GM23338 (cell line): ENCODE measurements at regions not wholly inside any gene's neighbourhood (a gene's known extent, or its start where the extent isn't known, plus 50 kb on each side); places are given as distances from the start of the nearest gene placed in this dataset.

Source experiments
- ATAC-seq: fragments of 200-7000 bp; cut with Tn5 transposase; 3 replicates; pipeline ENCODE4 v1.9.1; 2020
- DNase-seq: peaks from one replicate; pipeline ENCODE4 v3.0.0-alpha.2; 2015; ENCODE audit warnings: low spot score
- H2AFZ ChIP-seq: fragments of 200-600 bp; sonication (generic); 2 replicates; pipeline ENCODE4 v1.8.0; 2016; ENCODE audit warnings: antibody characterized with exemption, mild to moderate bottlenecking, moderate library complexity
- H3F3A ChIP-seq: fragments of 200-600 bp; sonication (generic); replicated peaks from 2 replicates; pipeline ENCODE4 v1.8.0; 2017; ENCODE audit warnings: antibody characterized with exemption, mixed run types, low read depth
- H3K27ac ChIP-seq: fragments of 200-600 bp; sonication (generic); 2 replicates; pipeline ENCODE4 v1.6.1; 2016; ENCODE audit warnings: low read depth
- H3K27me3 ChIP-seq: fragments of 200-600 bp; sonication (generic); 2 replicates; pipeline ENCODE4 v1.8.0; 2016; ENCODE audit warnings: mild to moderate bottlenecking, mixed run types, moderate library complexity; ENCODE audit not compliant: insufficient read depth
- H3K36me3 ChIP-seq: fragments of 200-600 bp; sonication (generic); 2 replicates; pipeline ENCODE4 v1.8.0; 2016; ENCODE audit warnings: mild to moderate bottlenecking; ENCODE audit not compliant: insufficient read depth
- H3K4me1 ChIP-seq: fragments of 200-600 bp; sonication (generic); 2 replicates; pipeline ENCODE4 v1.8.0; 2016; ENCODE audit warnings: mild to moderate bottlenecking, moderate library complexity; ENCODE audit not compliant: insufficient read depth
- H3K4me2 ChIP-seq: fragments of 200-600 bp; sonication (generic); 2 replicates; pipeline ENCODE4 v1.7.1; 2017; ENCODE audit warnings: mixed run types
- H3K4me3 ChIP-seq: fragments of 200-600 bp; sonication (generic); 2 replicates; pipeline ENCODE4 v1.6.1; 2016; ENCODE audit warnings: mixed run types
- H3K79me2 ChIP-seq: fragments of 200-600 bp; sonication (generic); replicated peaks from 2 replicates; pipeline ENCODE4 v1.8.0; 2017; ENCODE audit warnings: mild to moderate bottlenecking; ENCODE audit not compliant: insufficient read depth
- H3K9me2 ChIP-seq: fragments of 200-600 bp; sonication (generic); 2 replicates; pipeline ENCODE4 v1.8.0; 2017; ENCODE audit not compliant: insufficient read depth
- H4K20me1 ChIP-seq: fragments of 200-600 bp; sonication (generic); replicated peaks from 2 replicates; pipeline ENCODE4 v1.8.0; 2017; ENCODE audit warnings: mild to moderate bottlenecking; ENCODE audit not compliant: insufficient read depth
- H3K27ac Mint-ChIP-seq: 2 replicates; pipeline ENCODE4 v1.8.0; 2020; ENCODE audit warnings: inconsistent platforms, mild to moderate bottlenecking, moderate library complexity, mixed read lengths
- H3K27me3 Mint-ChIP-seq: 3 replicates; pipeline ENCODE4 v1.8.0; 2022; ENCODE audit warnings: low read depth, mild to moderate bottlenecking, moderate library complexity, mixed read lengths, inconsistent platforms; ENCODE audit not compliant: insufficient read depth, poor library complexity
- H3K36me3 Mint-ChIP-seq: 3 replicates; pipeline ENCODE4 v1.8.0; 2021; ENCODE audit warnings: low read depth, mild to moderate bottlenecking, inconsistent platforms, moderate library complexity, mixed read lengths
- H3K4me1 Mint-ChIP-seq: 3 replicates; pipeline ENCODE4 v1.8.0; 2020; ENCODE audit warnings: mild to moderate bottlenecking, inconsistent platforms, mixed read lengths
- H3K4me3 Mint-ChIP-seq: 3 replicates; pipeline ENCODE4 v1.8.0; 2021; ENCODE audit warnings: moderate library complexity, mild to moderate bottlenecking, inconsistent platforms, mixed read lengths
- H3K9me3 Mint-ChIP-seq: 3 replicates; pipeline ENCODE4 v1.8.0; 2020; ENCODE audit warnings: moderate library complexity, mild to moderate bottlenecking, inconsistent platforms, mixed read lengths
- CREB1 ChIP-seq: fragments of 250-450 bp; sonication (Bioruptor Pico); IDR thresholded peaks from 2 replicates; pipeline ENCODE4 v1.5.0; 2020; ENCODE audit warnings: low read depth, mild to moderate bottlenecking, moderate library complexity
- EZH2 ChIP-seq: fragments of 200-600 bp; sonication (generic); IDR thresholded peaks from one replicate; pipeline ENCODE4 v1.8.0; 2017; ENCODE audit warnings: antibody characterized with exemption, mild to moderate bottlenecking, low read depth; ENCODE audit not compliant: unreplicated experiment
- EZH2phosphoT487 ChIP-seq: fragments of 200-600 bp; sonication (generic); IDR thresholded peaks from one replicate; pipeline ENCODE4 v1.8.1; 2018; ENCODE audit warnings: antibody characterized with exemption; ENCODE audit not compliant: unreplicated experiment
- JUNB ChIP-seq: IDR thresholded peaks from one replicate; pipeline ENCODE4 v1.6.1; 2016; ENCODE audit warnings: antibody characterized with exemption; ENCODE audit not compliant: unreplicated experiment
- NANOG ChIP-seq: IDR thresholded peaks from 2 replicates; pipeline ENCODE4 v1.6.1; 2016; ENCODE audit warnings: antibody characterized with exemption, borderline replicate concordance
- POLR2AphosphoS5 ChIP-seq: IDR thresholded peaks from 2 replicates; pipeline ENCODE4 v1.6.1; 2016; ENCODE audit warnings: antibody characterized with exemption, low read depth
- REST ChIP-seq: IDR thresholded peaks from one replicate; pipeline ENCODE4 v1.6.1; 2018; ENCODE audit warnings: antibody characterized with exemption; ENCODE audit not compliant: unreplicated experiment
- ZNF114 ChIP-seq: fragments of 250-450 bp; sonication (Bioruptor Pico); IDR thresholded peaks from 2 replicates; pipeline ENCODE4 v1.5.0; 2020; ENCODE audit warnings: mild to moderate bottlenecking, moderate library complexity
- ZNF331 ChIP-seq: fragments of 250-450 bp; sonication (Bioruptor Pico); IDR thresholded peaks from 2 replicates; pipeline ENCODE4 v1.5.0; 2020; ENCODE audit warnings: low read depth, mild to moderate bottlenecking, moderate library complexity
- TF ChIP-seq, protein P1 (sequence below): fragments of 250-450 bp; sonication (Bioruptor Pico); IDR thresholded peaks from 2 replicates; pipeline ENCODE4 v1.5.0; 2020; ENCODE audit warnings: mild to moderate bottlenecking, moderate library complexity
- TF ChIP-seq, protein P2 (sequence below): IDR thresholded peaks from 2 replicates; pipeline ENCODE4 v1.6.1; 2016; ENCODE audit warnings: antibody characterized with exemption

- TF ChIP-seq, protein P1, sequence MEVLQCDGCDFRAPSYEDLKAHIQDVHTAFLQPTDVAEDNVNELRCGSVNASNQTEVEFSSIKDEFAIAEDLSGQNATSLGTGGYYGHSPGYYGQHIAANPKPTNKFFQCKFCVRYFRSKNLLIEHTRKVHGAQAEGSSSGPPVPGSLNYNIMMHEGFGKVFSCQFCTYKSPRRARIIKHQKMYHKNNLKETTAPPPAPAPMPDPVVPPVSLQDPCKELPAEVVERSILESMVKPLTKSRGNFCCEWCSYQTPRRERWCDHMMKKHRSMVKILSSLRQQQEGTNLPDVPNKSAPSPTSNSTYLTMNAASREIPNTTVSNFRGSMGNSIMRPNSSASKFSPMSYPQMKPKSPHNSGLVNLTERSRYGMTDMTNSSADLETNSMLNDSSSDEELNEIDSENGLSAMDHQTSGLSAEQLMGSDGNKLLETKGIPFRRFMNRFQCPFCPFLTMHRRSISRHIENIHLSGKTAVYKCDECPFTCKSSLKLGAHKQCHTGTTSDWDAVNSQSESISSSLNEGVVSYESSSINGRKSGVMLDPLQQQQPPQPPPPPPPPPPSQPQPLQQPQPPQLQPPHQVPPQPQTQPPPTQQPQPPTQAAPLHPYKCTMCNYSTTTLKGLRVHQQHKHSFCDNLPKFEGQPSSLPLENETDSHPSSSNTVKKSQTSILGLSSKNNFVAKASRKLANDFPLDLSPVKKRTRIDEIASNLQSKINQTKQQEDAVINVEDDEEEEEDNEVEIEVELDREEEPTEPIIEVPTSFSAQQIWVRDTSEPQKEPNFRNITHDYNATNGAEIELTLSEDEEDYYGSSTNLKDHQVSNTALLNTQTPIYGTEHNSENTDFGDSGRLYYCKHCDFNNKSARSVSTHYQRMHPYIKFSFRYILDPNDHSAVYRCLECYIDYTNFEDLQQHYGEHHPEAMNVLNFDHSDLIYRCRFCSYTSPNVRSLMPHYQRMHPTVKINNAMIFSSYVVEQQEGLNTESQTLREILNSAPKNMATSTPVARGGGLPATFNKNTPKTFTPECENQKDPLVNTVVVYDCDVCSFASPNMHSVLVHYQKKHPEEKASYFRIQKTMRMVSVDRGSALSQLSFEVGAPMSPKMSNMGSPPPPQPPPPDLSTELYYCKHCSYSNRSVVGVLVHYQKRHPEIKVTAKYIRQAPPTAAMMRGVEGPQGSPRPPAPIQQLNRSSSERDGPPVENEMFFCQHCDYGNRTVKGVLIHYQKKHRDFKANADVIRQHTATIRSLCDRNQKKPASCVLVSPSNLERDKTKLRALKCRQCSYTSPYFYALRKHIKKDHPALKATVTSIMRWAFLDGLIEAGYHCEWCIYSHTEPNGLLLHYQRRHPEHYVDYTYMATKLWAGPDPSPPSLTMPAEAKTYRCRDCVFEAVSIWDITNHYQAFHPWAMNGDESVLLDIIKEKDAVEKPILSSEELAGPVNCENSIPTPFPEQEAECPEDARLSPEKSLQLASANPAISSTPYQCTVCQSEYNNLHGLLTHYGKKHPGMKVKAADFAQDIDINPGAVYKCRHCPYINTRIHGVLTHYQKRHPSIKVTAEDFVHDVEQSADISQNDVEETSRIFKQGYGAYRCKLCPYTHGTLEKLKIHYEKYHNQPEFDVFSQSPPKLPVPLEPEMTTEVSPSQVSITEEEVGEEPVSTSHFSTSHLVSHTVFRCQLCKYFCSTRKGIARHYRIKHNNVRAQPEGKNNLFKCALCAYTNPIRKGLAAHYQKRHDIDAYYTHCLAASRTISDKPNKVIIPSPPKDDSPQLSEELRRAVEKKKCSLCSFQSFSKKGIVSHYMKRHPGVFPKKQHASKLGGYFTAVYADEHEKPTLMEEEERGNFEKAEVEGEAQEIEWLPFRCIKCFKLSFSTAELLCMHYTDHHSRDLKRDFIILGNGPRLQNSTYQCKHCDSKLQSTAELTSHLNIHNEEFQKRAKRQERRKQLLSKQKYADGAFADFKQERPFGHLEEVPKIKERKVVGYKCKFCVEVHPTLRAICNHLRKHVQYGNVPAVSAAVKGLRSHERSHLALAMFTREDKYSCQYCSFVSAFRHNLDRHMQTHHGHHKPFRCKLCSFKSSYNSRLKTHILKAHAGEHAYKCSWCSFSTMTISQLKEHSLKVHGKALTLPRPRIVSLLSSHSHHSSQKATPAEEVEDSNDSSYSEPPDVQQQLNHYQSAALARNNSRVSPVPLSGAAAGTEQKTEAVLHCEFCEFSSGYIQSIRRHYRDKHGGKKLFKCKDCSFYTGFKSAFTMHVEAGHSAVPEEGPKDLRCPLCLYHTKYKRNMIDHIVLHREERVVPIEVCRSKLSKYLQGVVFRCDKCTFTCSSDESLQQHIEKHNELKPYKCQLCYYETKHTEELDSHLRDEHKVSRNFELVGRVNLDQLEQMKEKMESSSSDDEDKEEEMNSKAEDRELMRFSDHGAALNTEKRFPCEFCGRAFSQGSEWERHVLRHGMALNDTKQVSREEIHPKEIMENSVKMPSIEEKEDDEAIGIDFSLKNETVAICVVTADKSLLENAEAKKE, result no peak
- TF ChIP-seq EZH2phosphoT487 (no peak), NANOG (no peak), EZH2 (no peak)
Measured at GRCh38 chr14:80445605-80446004, 234.3 kb upstream of the DIO2 start (continued).

DNA sequence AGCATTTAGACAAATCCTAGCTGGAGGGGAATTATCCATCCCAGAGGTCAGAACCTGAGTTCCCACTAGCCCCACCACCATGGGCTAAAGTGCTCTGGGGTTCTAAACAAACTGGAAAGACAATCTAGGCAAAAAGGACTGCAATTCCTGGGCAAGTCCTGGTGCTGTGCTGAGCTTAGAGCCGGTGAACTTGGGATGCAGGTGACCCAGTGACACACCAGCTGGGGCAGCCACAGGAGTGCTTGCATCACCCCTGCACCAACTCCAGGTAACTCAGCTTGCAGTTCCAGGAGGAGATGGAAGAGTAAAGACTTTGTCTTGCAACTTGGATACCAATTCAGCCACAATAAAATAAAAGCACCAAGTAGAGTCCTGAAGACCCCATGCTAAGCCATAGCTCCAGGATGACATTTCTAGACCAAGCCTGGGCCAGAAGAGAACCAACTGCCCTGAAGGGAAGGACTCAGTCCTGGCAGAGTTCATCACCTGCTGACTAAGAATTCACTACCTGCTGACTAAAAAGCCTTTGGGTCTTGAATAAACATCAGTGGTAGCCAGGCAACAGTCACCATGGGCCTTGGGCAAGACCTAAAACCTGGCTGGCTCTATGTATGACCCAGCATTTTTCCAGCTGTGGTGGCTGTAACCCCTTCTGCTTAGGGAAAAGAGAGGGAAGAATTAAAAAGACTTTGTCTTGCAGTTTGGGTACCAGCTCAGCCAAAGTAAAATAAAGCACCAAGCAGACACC lies 223.4 kb upstream of the DIO2 start:
- Mint-ChIP-seq H3K27me3 (peaks cover 2% of the 10 kb centered on the region), H3K36me3 (no peaks in the 10 kb centered on the region), H3K4me1 (peaks cover 6% of the 10 kb centered on the region; the same call in 2 of the 3 replicates), H3K4me3 (no peak overlapping the region), H3K27ac (peak overlapping the region; percentile 53; the same call in 1 of the 2 replicates), H3K9me3 (no peaks in the 10 kb centered on the region; the same call in 2 of the 3 replicates)
- no peaks in the 10 kb centered on the region; the same call in 1 of the 2 replicates for H3K9me2 ChIP-seq
- no peak overlapping the region for H3K27ac ChIP-seq
- H3K4me3 ChIP-seq, result no peak overlapping the region
- ATAC-seq (no peak; the same call in 2 of the 3 replicates), DNase-seq (peak; percentile 16)
- H3K4me2 ChIP-seq, result no peak overlapping the region
- no peaks in the 10 kb centered on the region for H3K79me2 ChIP-seq
- TF ChIP-seq REST (no peak), CREB1 (CRISPR knock-in tag) (no peak), POLR2AphosphoS5 (no peak), ZNF331 (no peak), ZNF114 (CRISPR knock-in tag) (no peak), JUNB (no peak)
- TF ChIP-seq, protein P2, sequence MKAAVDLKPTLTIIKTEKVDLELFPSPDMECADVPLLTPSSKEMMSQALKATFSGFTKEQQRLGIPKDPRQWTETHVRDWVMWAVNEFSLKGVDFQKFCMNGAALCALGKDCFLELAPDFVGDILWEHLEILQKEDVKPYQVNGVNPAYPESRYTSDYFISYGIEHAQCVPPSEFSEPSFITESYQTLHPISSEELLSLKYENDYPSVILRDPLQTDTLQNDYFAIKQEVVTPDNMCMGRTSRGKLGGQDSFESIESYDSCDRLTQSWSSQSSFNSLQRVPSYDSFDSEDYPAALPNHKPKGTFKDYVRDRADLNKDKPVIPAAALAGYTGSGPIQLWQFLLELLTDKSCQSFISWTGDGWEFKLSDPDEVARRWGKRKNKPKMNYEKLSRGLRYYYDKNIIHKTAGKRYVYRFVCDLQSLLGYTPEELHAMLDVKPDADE, result no peak
- no peak overlapping the region for H2AFZ ChIP-seq
- no peaks in the 10 kb centered on the region for H3K4me1 ChIP-seq
- no peaks in the 10 kb centered on the region for H3K36me3 ChIP-seq
- H3F3A ChIP-seq, result no peaks in the 10 kb centered on the region
- no peaks in the 10 kb centered on the region for H3K27me3 ChIP-seq
- H4K20me1 ChIP-seq, result no peaks in the 10 kb centered on the region
